NCI-H1105 (cell line): ENCODE measurements at regions not wholly inside any gene's neighbourhood (a gene's known extent, or its start where the extent isn't known, plus 50 kb on each side); places are given as distances from the start of the nearest gene placed in this dataset.
"Not testable (repeated sequence)": the region's sequence is repeated elsewhere in the genome, so short reads cannot be mapped to it uniquely, and the experiment has no call there.

Experiments
- DNase-seq: peaks from one replicate; lab custom pipeline; 2025; lab: John Stamatoyannopoulos, UW

- no peak for DNase-seq
These were observed 427.7 kb downstream of the LRRIQ3 start for GRCh38 chr1:73770109-73770905.

- DNase-seq, result no peak
These were observed 431.1 kb downstream of the LRRIQ3 start for GRCh38 chr1:73766786-73767348.

GRCh38 chr1:73765551-73766233, 432.3 kb downstream of the LRRIQ3 start:
- no peak for DNase-seq

GRCh38 chr1:73761559-73761958, 436.4 kb downstream of the LRRIQ3 start:
- no peak for DNase-seq

- no peak for DNase-seq
These were observed 439.0 kb downstream of the LRRIQ3 start for GRCh38 chr1:73759011-73759410.

GRCh38 chr1:73756817-73757216, 441.2 kb downstream of the LRRIQ3 start:
- no peak for DNase-seq

- no peak for DNase-seq
These were observed 442.3 kb downstream of the LRRIQ3 start for GRCh38 chr1:73755649-73756048.

- no peak for DNase-seq
These were observed 448.0 kb downstream of the LRRIQ3 start for GRCh38 chr1:73749996-73750395.

GRCh38 chr1:73744985-73745384, 453.0 kb downstream of the LRRIQ3 start:
- DNase-seq, result no peak

- DNase-seq, result no peak
These were observed 461.9 kb downstream of the LRRIQ3 start for GRCh38 chr1:73736125-73736524.

- DNase-seq, result no peak
These were observed 470.9 kb downstream of the LRRIQ3 start for GRCh38 chr1:73727036-73727435.

GRCh38 chr1:73722055-73722454, 475.9 kb downstream of the LRRIQ3 start:
- no peak for DNase-seq

GRCh38 chr1:73717976-73718375, 480.0 kb downstream of the LRRIQ3 start:
- DNase-seq, result no peak

- DNase-seq, result no peak
These were observed 486.9 kb downstream of the LRRIQ3 start for GRCh38 chr1:73711089-73711488.

- no peak for DNase-seq
These were observed 496.1 kb downstream of the LRRIQ3 start for GRCh38 chr1:73701826-73702225.

GRCh38 chr1:73676186-73676585, 521.8 kb downstream of the LRRIQ3 start:
- DNase-seq, result no peak

GRCh38 chr1:73674945-73675561, 522.9 kb downstream of the LRRIQ3 start:
- DNase-seq, result peak; percentile 7

GRCh38 chr1:73673971-73674370, 524.0 kb downstream of the LRRIQ3 start:
- peak; percentile 84 for DNase-seq

- DNase-seq, result no peak
These were observed 526.4 kb downstream of the LRRIQ3 start for GRCh38 chr1:73671530-73671929.

GRCh38 chr1:73667959-73668358, 530.0 kb downstream of the LRRIQ3 start:
- DNase-seq, result not testable (repeated sequence)

- DNase-seq, result no peak
These were observed 535.5 kb downstream of the LRRIQ3 start for GRCh38 chr1:73662526-73662925.

- no peak for DNase-seq
These were observed 538.8 kb downstream of the LRRIQ3 start for GRCh38 chr1:73659136-73659535.

- no peak for DNase-seq
These were observed 543.3 kb downstream of the LRRIQ3 start for GRCh38 chr1:73654714-73655113.
